ENCODE measurements at regions not wholly inside any gene's neighbourhood (a gene's known extent, or its start where the extent isn't known, plus 50 kb on each side); places are given as distances from the start of the nearest gene placed in this dataset.

- no peak overlapping the region for H3K4me3 ChIP-seq
- WGBS, 3 donors, result 93 to 95% (median 94%) methylated on average over 3 of the region's 3 CpGs
These were observed 958.2 kb upstream of the AUTS2 start for GRCh38 chr7:68640103-68640502.

DNA sequence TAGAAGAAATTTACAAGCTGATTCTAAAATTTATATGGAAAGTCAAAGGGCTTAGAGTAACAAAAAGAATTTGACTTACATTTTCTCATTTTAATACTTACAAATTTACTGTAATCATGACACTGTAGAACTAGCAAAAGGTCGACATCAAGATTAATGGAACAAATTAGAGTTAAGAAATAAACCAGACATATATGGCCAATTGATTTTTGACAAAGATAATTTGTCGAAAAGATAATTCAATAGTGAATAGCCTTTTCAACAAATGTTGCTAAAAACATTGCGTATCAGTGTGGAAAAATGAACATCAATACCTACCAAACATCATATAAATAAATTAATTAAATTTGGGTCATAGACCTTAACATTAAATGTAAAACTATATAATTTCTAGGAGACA, 955.5 kb upstream of the AUTS2 start:
- H3K27ac ChIP-seq, result no peak overlapping the region
- intact Hi-C loops (cut with DNase I), result no loop called here
- 87 to 88% (median 87%) methylated on average over 3 of the region's 3 CpGs for WGBS, 3 donors
- H3K27me3 ChIP-seq, result no peaks in the 10 kb centered on the region
- no peaks in the 10 kb centered on the region for H3K4me1 ChIP-seq (ENCODE audit: insufficient read depth)
- TF ChIP-seq EP300 (IDR thresholded peaks at IDR 0.05), result no peak
- no peak for TF ChIP-seq POLR2A (IDR thresholded peaks at IDR 0.05)
- TF ChIP-seq, protein P1, sequence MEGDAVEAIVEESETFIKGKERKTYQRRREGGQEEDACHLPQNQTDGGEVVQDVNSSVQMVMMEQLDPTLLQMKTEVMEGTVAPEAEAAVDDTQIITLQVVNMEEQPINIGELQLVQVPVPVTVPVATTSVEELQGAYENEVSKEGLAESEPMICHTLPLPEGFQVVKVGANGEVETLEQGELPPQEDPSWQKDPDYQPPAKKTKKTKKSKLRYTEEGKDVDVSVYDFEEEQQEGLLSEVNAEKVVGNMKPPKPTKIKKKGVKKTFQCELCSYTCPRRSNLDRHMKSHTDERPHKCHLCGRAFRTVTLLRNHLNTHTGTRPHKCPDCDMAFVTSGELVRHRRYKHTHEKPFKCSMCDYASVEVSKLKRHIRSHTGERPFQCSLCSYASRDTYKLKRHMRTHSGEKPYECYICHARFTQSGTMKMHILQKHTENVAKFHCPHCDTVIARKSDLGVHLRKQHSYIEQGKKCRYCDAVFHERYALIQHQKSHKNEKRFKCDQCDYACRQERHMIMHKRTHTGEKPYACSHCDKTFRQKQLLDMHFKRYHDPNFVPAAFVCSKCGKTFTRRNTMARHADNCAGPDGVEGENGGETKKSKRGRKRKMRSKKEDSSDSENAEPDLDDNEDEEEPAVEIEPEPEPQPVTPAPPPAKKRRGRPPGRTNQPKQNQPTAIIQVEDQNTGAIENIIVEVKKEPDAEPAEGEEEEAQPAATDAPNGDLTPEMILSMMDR (IDR thresholded peaks at IDR 0.05), result no peak
- H3K36me3 ChIP-seq, result no peaks in the 10 kb centered on the region
- no peak for DNase-seq
- no peak overlapping the region for H3K4me3 ChIP-seq
- H3K9me3 ChIP-seq, result peaks cover 0 to 7% of the 10 kb centered on the region in 2 donors

More at GRCh38 chr7:68640103-68640502, 958.2 kb upstream of the AUTS2 start:
- Histone ChIP-seq H3K4me1 (ENCODE audit: insufficient read depth) (no peaks in the 10 kb centered on the region), H3K36me3 (no peaks in the 10 kb centered on the region), H3K27ac (no peak overlapping the region), H3K27me3 (no peaks in the 10 kb centered on the region), H3K9me3 (peaks cover 0 to 4% of the 10 kb centered on the region in 2 donors)
- intact Hi-C loops (cut with DNase I), result no loop called here
- TF ChIP-seq POLR2A (IDR thresholded peaks at IDR 0.05) (no peak), EP300 (IDR thresholded peaks at IDR 0.05) (no peak)
- TF ChIP-seq, protein P1 (IDR thresholded peaks at IDR 0.05), result no peak
- no peak for DNase-seq

GRCh38 chr7:68663392-68663791, 934.9 kb upstream of the AUTS2 start:
- no peak overlapping the region for H3K4me3 ChIP-seq
- H3K9me3 ChIP-seq, result no peaks in the 10 kb centered on the region
- TF ChIP-seq, protein P1 (IDR thresholded peaks at IDR 0.05), result no peak
- TF ChIP-seq POLR2A (IDR thresholded peaks at IDR 0.05), result no peak
- TF ChIP-seq EP300 (IDR thresholded peaks at IDR 0.05), result no peak
- 87 to 100% (median 93%) methylated on average over 1 of the region's 1 CpG for WGBS, 3 donors
- H3K27me3 ChIP-seq, result no peaks in the 10 kb centered on the region
- H3K36me3 ChIP-seq, result no peaks in the 10 kb centered on the region
- H3K27ac ChIP-seq, result no peak overlapping the region
- no peaks in the 10 kb centered on the region for H3K4me1 ChIP-seq (ENCODE audit: insufficient read depth)
- intact Hi-C loops (cut with DNase I), result no loop called here
- DNase-seq, result no peak

DNA sequence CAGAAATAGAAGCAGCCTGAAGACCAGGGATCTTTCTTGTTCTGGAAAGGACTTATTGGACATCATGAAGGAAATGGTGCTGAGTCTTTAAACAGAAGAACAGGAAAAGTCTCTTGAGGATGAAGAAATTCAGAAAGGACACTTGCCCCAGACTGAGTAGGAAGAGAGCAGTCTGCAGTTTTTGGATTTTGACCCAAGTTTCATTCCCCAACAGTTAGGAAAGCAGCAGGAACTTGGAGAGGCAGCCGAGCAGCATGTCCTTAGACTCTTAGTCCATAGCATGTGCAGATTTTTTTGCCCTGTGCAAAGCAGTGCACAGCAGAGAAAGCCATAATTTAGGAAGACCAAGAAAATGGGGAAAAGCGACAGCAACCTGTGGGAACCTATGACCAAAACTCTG, 927.2 kb upstream of the AUTS2 start:
- intact Hi-C loops (cut with DNase I), result no loop called here
- Histone ChIP-seq H3K36me3 (no peaks in the 10 kb centered on the region), H3K4me1 (ENCODE audit: insufficient read depth) (no peaks in the 10 kb centered on the region), H3K9me3 (no peaks in the 10 kb centered on the region), H3K27me3 (no peaks in the 10 kb centered on the region), H3K27ac (no peak overlapping the region), H3K4me3 (no peak overlapping the region)
- no peak for DNase-seq
- TF ChIP-seq EP300 (IDR thresholded peaks at IDR 0.05) (no peak), POLR2A (IDR thresholded peaks at IDR 0.05) (no peak)
- TF ChIP-seq, protein P1 (IDR thresholded peaks at IDR 0.05), result no peak
- 78 to 82% (median 80%) methylated on average over 2 of the region's 2 CpGs for WGBS, 3 donors

Data from ovary (tissue), 7 donors.